ENCODE measurements at regions not wholly inside any gene's neighbourhood (a gene's known extent, or its start where the extent isn't known, plus 50 kb on each side); places are given as distances from the start of the nearest gene placed in this dataset.

- no peak overlapping the region for H3K4me3 ChIP-seq (ENCODE audit: low read depth, low read length)
- no peak for TF ChIP-seq CTCF (IDR thresholded peaks at IDR 0.05; ENCODE audit: insufficient read depth, low read length)
- no peak for DNase-seq (ENCODE audit: low read depth)
These were observed 107.1 kb upstream of the UQCRFS1 start for GRCh38 chr19:29320086-29320485.

- H3K4me3 ChIP-seq (ENCODE audit: low read depth, low read length) = no peak overlapping the region
- no peak for TF ChIP-seq CTCF (IDR thresholded peaks at IDR 0.05; ENCODE audit: insufficient read depth, low read length)
- DNase-seq (ENCODE audit: low read depth) = no peak
These were observed 107.7 kb upstream of the UQCRFS1 start for GRCh38 chr19:29320618-29321017.

DNA sequence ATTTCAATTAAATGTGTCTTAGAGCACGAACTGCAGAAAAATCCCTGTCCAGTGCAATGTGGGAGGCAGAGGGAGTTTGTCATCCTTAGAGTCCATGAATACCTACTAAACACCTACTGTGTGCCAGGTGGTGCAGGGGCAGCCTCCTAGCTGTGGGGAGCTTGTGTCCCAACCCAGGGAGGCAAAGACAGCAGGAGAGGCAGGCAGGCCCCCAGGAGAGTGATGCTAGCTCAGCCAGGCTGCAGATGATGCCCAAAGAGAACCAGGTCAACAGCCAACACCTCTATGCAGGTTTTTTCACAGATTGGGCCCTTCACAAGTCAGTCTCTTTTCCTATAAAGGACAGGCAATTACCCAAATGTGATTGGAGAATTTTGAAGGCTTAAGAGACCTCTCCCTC is 108.2 kb upstream of the UQCRFS1 start:
- no peak for DNase-seq (ENCODE audit: low read depth)
- H3K4me3 ChIP-seq (ENCODE audit: low read depth, low read length) = no peak overlapping the region
- TF ChIP-seq CTCF (IDR thresholded peaks at IDR 0.05; ENCODE audit: insufficient read depth, low read length) = no peak

- DNase-seq (ENCODE audit: low read depth) = no peak
- no peak overlapping the region for H3K4me3 ChIP-seq (ENCODE audit: low read depth, low read length)
- TF ChIP-seq CTCF (IDR thresholded peaks at IDR 0.05; ENCODE audit: insufficient read depth, low read length) = no peak
These were observed 110.1 kb upstream of the UQCRFS1 start for GRCh38 chr19:29323021-29323430.

DNA sequence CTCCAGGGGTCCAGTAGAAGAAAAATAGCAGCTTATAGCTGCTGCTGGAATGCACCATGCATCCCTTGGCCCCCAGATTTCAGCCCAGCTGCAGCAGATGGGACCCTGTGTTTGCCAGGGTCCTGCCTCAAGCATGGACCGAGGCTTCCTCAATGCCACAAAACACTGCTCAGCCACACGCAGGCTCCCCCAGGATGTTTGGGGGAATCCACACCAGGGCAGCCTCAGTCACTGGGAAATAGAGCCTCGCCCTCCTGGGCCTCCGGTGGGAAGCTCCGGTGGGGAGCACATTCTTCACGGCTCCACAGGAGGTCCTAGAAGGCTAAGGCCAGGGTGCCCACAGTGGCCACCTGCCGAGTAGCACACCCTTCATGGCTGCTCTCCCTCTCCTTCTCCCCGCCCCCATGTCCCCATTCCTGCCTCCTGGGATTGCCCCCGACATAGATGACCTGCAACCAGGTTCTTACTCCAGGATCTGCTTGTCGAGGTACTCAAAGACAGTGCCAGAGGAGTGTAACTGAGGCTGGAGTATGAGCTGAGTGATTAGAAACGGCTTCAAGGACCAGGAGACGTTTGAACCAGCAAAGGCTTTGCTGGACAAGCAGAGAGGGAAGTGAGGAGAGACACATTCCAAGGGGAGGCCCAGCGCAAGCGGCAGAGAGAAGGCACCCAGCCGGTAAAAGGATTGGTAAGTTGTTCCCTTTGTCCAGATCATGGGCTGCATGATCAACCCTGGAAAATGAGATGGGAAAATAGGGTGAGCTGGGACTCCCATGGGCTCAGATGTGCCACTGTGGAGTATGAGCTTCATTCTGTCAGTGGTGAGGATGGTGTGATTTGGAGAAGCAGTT is 110.7 kb upstream of the UQCRFS1 start:
- no peak for DNase-seq (ENCODE audit: low read depth)

DNA sequence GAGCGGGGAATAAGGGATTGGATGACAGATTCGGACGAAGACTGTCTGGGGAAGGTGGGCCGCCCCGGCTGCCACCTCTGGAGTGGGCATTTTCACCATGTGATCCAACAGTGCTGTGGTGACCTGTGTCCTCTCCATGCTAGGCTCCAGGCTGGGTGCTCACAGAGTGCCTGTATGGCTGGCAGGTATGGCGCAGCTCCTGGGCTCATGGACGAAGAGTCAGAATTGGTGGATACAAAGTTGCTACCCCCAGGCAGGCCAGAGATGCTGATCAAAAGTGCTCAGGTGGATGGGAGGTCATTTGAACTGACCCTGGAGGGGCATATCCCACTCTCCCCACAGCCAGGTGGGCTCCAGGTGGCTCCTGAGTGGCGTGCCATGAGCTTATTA is 111.3 kb upstream of the UQCRFS1 start:
- no peak for TF ChIP-seq CTCF (IDR thresholded peaks at IDR 0.05; ENCODE audit: insufficient read depth, low read length)
- DNase-seq (ENCODE audit: low read depth) = no peak
- H3K4me3 ChIP-seq (ENCODE audit: low read depth, low read length) = no peak overlapping the region

More for the DNA sequence above, 110.7 kb upstream of the UQCRFS1 start:
- no peak overlapping the region for H3K4me3 ChIP-seq (ENCODE audit: low read depth, low read length)
- no peak for TF ChIP-seq CTCF (IDR thresholded peaks at IDR 0.05; ENCODE audit: insufficient read depth, low read length)

DNA sequence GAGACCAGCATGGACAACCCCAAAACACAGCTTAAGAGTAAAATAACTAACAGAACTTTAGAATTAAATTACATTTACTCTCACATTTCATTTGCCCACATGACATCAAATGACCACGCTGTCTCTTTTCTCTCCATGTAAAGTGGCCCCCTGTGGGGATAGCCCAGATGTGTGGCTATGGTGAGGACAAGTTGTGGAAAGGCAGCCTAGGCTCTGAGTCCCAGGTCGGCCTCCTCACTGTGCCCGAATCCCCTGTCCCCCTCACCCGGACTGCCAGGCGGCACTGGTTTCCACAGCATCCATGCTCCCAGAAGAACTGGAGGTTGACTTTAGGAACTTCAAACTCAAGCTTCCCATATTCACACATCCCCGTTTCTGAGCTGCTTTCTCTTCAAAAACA is 111.8 kb upstream of the UQCRFS1 start:
- no peak for TF ChIP-seq CTCF (IDR thresholded peaks at IDR 0.05; ENCODE audit: insufficient read depth, low read length)

More for the DNA sequence above, 111.8 kb upstream of the UQCRFS1 start:
- no peak overlapping the region for H3K4me3 ChIP-seq (ENCODE audit: low read depth, low read length)
- no peak for DNase-seq (ENCODE audit: low read depth)

Data from fibroblast of the aortic adventitia (primary cell).